ENCODE measurements at regions not wholly inside any gene's neighbourhood (a gene's known extent, or its start where the extent isn't known, plus 50 kb on each side); places are given as distances from the start of the nearest gene placed in this dataset.
A peak's percentile ranks its signal among the peaks of the same experiment; 100 is the strongest.
"Not testable (repeated sequence)": the region's sequence is repeated elsewhere in the genome, so short reads cannot be mapped to it uniquely, and the experiment has no call there.

GRCh38 chr14:30357791-30358190 lies 201.2 kb upstream of the G2E3 start:
- peaks cover 26% of the 10 kb centered on the region for H3K4me1 Mint-ChIP-seq
- ChIA-PET POLR2A (no interaction called here), CTCF (interaction anchor here (0.9 kb wide), 1 partner anchor 33 kb away, joined by 3 read pairs; no protein-coding TSS in a partner anchor)
- H3K27me3 Mint-ChIP-seq, result peaks cover 5% of the 10 kb centered on the region
- H3K36me3 Mint-ChIP-seq (ENCODE audit: low read depth), result no peaks in the 10 kb centered on the region
- H3K9me3 Mint-ChIP-seq (ENCODE audit: low read depth), result peaks cover 3% of the 10 kb centered on the region
- DNase-seq (no peak), ATAC-seq (no peak)
- no peak overlapping the region for H3K4me3 Mint-ChIP-seq
- intact Hi-C loops (cut with DNase I, micrococcal nuclease), result no loop called here
- no peak overlapping the region for H3K27ac Mint-ChIP-seq

- no peak overlapping the region for H3K27ac Mint-ChIP-seq
- ChIA-PET CTCF (interaction anchor here (1.0 kb wide), 1 partner anchor 14 kb away, joined by 4 read pairs; no protein-coding TSS in a partner anchor), POLR2A (no interaction called here)
- no peaks in the 10 kb centered on the region for H3K36me3 Mint-ChIP-seq (ENCODE audit: low read depth)
- H3K27me3 Mint-ChIP-seq, result peaks cover 6% of the 10 kb centered on the region
- no peak for DNase-seq
- ATAC-seq, result no peak
- H3K4me1 Mint-ChIP-seq, result no peaks in the 10 kb centered on the region
- no peak overlapping the region for H3K4me3 Mint-ChIP-seq
- intact Hi-C loops (cut with DNase I, micrococcal nuclease), result no loop called here
- H3K9me3 Mint-ChIP-seq (ENCODE audit: low read depth), result peaks cover 3% of the 10 kb centered on the region
Measured at GRCh38 chr14:30362369-30363218, 196.4 kb upstream of the G2E3 start.

DNA sequence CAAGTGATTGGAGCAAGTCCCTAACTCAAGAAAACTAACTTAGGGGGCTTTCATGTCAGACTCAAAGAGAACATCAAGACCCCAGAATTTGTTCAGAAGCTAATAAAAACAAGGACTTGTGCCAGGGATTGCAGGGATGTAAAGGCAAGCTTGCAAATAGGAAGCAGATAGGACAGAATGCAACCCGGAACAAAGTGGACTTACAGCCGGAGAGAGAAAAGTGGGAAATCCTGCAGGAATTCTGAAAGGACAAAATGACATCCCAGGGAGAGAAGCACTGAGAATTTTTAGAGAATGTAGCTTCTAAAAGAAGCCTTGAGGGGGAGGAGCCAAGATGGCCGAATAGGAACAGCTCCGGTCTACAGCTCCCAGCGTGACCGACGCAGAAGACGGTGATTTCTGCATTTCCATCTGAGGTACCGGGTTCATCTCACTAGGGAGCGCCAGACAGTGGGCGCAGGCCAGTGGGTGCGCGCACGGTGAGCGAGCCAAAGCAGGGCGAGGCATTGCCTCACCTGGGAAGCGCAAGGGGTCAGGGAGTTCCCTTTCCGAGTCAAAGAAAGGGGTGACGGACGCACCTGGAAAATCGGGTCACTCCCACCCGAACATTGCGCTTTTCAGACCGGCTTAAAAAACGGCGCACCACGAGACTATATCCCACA lies 195.6 kb upstream of the G2E3 start:
- POLR2A ChIA-PET, H3K27ac Mint-ChIP-seq: not testable (repeated sequence)

GRCh38 chr14:30369502-30370180 lies 189.3 kb upstream of the G2E3 start:
- no peak overlapping the region for H3K27ac Mint-ChIP-seq
- no peak for DNase-seq
- no peak overlapping the region for H3K4me3 Mint-ChIP-seq
- no peaks in the 10 kb centered on the region for H3K9me3 Mint-ChIP-seq (ENCODE audit: low read depth)
- no peaks in the 10 kb centered on the region for H3K4me1 Mint-ChIP-seq
- CTCF ChIA-PET, result interaction anchor here (0.6 kb wide), 1 partner anchor 25 kb away, joined by 8 read pairs; no protein-coding TSS in a partner anchor
- H3K27me3 Mint-ChIP-seq, result peaks cover 5% of the 10 kb centered on the region
- no peak for ATAC-seq
- no peaks in the 10 kb centered on the region for H3K36me3 Mint-ChIP-seq (ENCODE audit: low read depth)
- POLR2A ChIA-PET, result no interaction called here
- intact Hi-C loops (cut with DNase I, micrococcal nuclease), result no loop called here

More for the DNA sequence above, 195.6 kb upstream of the G2E3 start:
- H3K4me3 Mint-ChIP-seq; intact Hi-C loops (cut with DNase I, micrococcal nuclease); DNase-seq; H3K9me3 Mint-ChIP-seq (ENCODE audit: low read depth); H3K4me1 Mint-ChIP-seq; H3K36me3 Mint-ChIP-seq (ENCODE audit: low read depth); ATAC-seq; H3K27me3 Mint-ChIP-seq: not testable (repeated sequence)
- CTCF ChIA-PET, result interaction anchor here (1.0 kb wide), 1 partner anchor 13 kb away, joined by 4 read pairs; no protein-coding TSS in a partner anchor

GRCh38 chr14:30373053-30373452 lies 185.9 kb upstream of the G2E3 start:
- no peak for ATAC-seq
- intact Hi-C loops (cut with DNase I, micrococcal nuclease), result no loop called here
- DNase-seq, result no peak
- H3K27me3 Mint-ChIP-seq, result peaks cover 9% of the 10 kb centered on the region
- H3K9me3 Mint-ChIP-seq (ENCODE audit: low read depth), result no peaks in the 10 kb centered on the region
- no peaks in the 10 kb centered on the region for H3K4me1 Mint-ChIP-seq
- H3K36me3 Mint-ChIP-seq (ENCODE audit: low read depth), result no peaks in the 10 kb centered on the region
- H3K27ac Mint-ChIP-seq, result no peak overlapping the region
- no peak overlapping the region for H3K4me3 Mint-ChIP-seq
- ChIA-PET CTCF (interaction anchor here (0.9 to 3.8 kb wide), 2 partner anchors 34 to 148 kb away, joined by 3 to 40 read pairs; no protein-coding TSS in a partner anchor), POLR2A (no interaction called here)

DNA sequence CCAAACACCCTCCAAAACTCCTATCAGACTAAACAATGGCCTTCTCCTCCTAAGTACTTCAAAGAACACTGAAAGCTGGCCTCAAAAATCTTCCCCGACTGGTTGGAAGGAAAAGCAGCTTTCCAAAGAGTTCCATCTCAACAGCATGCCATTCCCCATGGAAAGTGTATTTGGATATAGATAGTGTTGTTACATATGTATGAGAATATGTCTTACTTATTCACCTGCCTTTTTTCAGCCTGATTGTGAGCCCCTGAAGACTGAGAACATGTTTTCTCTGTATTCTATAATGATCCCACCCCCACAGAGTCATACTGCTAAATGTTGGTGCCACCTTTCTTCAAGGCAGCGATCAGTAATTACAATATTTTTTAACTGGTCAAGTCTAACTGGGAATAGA lies 185.4 kb upstream of the G2E3 start:
- no peak for ATAC-seq
- Mint-ChIP-seq H3K36me3 (ENCODE audit: low read depth) (no peaks in the 10 kb centered on the region), H3K27ac (no peak overlapping the region), H3K4me1 (no peaks in the 10 kb centered on the region), H3K9me3 (ENCODE audit: low read depth) (no peaks in the 10 kb centered on the region), H3K4me3 (no peak overlapping the region), H3K27me3 (peaks cover 12% of the 10 kb centered on the region)
- POLR2A ChIA-PET, result no interaction called here
- intact Hi-C loops (cut with DNase I, micrococcal nuclease), result no loop called here
- CTCF ChIA-PET, result interaction anchor here (0.6 to 3.8 kb wide), 4 partner anchors 34 to 838 kb away, joined by 3 to 40 read pairs (median 3); no protein-coding TSS in a partner anchor
- no peak for DNase-seq

DNA sequence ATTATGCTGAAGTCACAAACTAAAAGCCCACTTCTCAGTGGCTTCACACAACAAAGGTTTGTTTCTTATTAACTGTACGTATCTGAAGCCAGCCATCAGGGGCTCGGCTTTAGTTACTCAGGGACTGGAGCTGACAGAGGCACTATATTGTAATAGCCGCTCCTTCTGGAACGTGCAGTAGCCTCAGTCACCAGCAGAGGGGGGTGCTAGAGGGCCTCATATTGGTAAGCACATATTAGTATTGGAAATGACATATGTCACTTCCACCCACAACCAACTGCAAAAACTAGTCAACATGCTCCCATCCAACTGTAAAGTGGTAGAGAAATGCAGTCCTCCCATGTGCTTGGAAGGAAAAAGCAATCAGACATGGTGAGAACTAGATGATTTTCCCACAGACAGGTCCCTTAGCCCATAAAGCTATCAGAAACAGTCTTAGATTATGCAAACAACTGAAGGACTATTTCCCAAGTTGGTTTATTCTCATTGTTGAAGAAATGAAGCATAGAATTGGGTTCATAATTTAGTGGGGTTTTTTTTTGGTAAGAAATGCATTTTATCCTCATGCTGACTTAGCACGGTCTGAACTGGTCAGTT lies 183.6 kb upstream of the G2E3 start:
- intact Hi-C loops (cut with DNase I, micrococcal nuclease), result loop anchor here (1.0 to 5.0 kb wide), 3 partner anchors 67 to 236 kb away; no protein-coding TSS in a partner anchor
- Mint-ChIP-seq H3K27me3 (peaks cover 15% of the 10 kb centered on the region), H3K4me1 (no peaks in the 10 kb centered on the region), H3K36me3 (ENCODE audit: low read depth) (no peaks in the 10 kb centered on the region), H3K27ac (no peak overlapping the region), H3K9me3 (ENCODE audit: low read depth) (no peaks in the 10 kb centered on the region), H3K4me3 (no peak overlapping the region)
- DNase-seq, result peak; percentile 84
- CTCF ChIA-PET, result interaction anchor here (0.6 to 3.8 kb wide), 12 partner anchors 8 to 163 kb away, joined by 3 to 40 read pairs (median 3); no protein-coding TSS in a partner anchor
- POLR2A ChIA-PET, result no interaction called here
- peak; percentile 97 for ATAC-seq

DNA sequence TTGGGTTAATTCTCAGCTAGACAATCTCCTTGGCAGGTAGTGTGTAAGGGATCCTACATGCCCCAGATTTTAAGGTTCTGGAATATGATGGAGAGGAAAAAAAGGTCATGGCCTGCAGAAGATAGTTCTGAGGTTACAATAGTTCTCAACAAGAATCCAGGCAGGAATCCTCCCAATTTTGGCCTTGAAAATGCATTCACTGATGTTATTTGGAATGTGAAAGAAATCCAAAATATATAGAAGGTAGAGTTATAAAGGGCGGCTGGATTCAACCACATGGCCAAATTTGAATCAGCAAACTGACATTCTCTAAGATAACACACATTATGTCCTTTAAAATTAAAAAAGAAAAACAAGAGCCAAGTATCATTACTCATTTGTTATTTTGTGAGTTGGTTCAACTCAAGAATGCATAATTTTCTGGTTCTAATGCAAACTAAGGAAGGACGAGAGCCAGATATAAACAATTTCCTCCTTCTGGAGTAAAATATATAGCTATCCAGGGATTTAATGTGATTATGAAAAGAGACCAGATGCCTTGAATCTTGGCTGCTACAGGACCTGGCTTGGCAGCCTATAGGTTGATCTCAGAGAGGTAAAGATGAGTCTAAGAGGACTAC lies 177.0 kb upstream of the G2E3 start:
- Mint-ChIP-seq H3K4me1 (no peaks in the 10 kb centered on the region), H3K36me3 (ENCODE audit: low read depth) (no peaks in the 10 kb centered on the region), H3K27me3 (peaks cover 27% of the 10 kb centered on the region), H3K4me3 (no peak overlapping the region), H3K9me3 (ENCODE audit: low read depth) (no peaks in the 10 kb centered on the region), H3K27ac (no peak overlapping the region)
- POLR2A ChIA-PET, result no interaction called here
- CTCF ChIA-PET, result interaction anchor here (0.5 to 2.5 kb wide), 3 partner anchors 7 to 876 kb away, joined by 3 to 8 read pairs (median 6); no protein-coding TSS in a partner anchor
- DNase-seq (no peak), ATAC-seq (no peak)
- intact Hi-C loops (cut with DNase I, micrococcal nuclease), result no loop called here

DNA sequence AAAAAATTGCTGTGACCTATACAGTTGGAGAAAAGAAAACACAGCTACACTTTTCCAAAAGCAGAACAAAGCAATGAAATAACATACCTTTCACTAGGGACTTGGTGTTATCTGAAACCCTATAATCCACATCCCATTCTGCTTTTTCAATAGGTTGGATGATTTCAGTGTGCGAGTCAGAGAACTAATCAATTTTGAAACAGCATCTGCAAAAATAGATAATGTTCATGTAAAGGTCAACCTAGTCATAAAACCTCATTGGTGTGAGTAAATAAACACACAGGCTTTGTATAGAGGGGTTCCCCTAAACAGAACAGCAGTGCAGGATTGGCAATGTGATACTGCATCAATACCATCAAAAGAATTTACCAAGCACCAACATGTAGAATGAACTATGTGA lies 173.0 kb upstream of the G2E3 start:
- Mint-ChIP-seq H3K36me3 (ENCODE audit: low read depth) (no peaks in the 10 kb centered on the region), H3K4me1 (peaks cover 3% of the 10 kb centered on the region), H3K27ac (no peak overlapping the region), H3K27me3 (peaks cover 19% of the 10 kb centered on the region), H3K4me3 (no peak overlapping the region), H3K9me3 (ENCODE audit: low read depth) (no peaks in the 10 kb centered on the region)
- POLR2A ChIA-PET, result no interaction called here
- DNase-seq (no peak), ATAC-seq (no peak)
- CTCF ChIA-PET, result no interaction called here
- intact Hi-C loops (cut with DNase I, micrococcal nuclease), result no loop called here

DNA sequence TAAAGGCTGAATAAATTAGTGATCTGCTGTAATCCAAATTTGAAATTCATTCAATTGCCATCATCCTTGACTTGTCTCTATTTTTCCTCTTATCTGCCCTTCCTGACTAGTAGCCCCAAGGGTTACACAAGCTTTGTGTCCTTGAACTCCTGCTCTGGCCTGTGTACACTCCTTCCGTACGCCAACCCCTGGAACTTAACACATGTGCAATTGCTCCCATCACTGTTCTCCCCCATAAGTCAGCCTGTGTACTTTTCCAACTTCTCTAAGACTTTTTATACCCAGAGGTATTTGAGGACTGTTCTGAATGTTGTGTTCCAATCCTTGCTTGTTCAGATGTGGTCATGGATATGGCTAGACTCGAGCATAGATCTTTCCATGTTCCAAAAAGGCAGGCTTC lies 171.1 kb upstream of the G2E3 start:
- ChIA-PET CTCF (no interaction called here), POLR2A (no interaction called here)
- H3K4me3 Mint-ChIP-seq, result no peak overlapping the region
- ATAC-seq (no peak), DNase-seq (no peak)
- intact Hi-C loops (cut with DNase I, micrococcal nuclease), result no loop called here
- no peak overlapping the region for H3K27ac Mint-ChIP-seq
- no peaks in the 10 kb centered on the region for H3K9me3 Mint-ChIP-seq (ENCODE audit: low read depth)
- H3K4me1 Mint-ChIP-seq, result peaks cover 3% of the 10 kb centered on the region
- H3K27me3 Mint-ChIP-seq, result peaks cover 19% of the 10 kb centered on the region
- H3K36me3 Mint-ChIP-seq (ENCODE audit: low read depth), result no peaks in the 10 kb centered on the region

Data from activated CD4-positive, alpha-beta T cell treated with anti-CD3 and anti-CD28 coated beads for 36 hours (primary cell).